C4-2B (cell line): ENCODE measurements at regions not wholly inside any gene's neighbourhood (a gene's known extent, or its start where the extent isn't known, plus 50 kb on each side); places are given as distances from the start of the nearest gene placed in this dataset.

ENCODE experiments used
- CTCF ChIP-seq: fragments of 450-650 bp; conservative IDR thresholded peaks from 2 replicates; pipeline ENCODE4 v1.5.1; 2017; ENCODE audit warnings: mild to moderate bottlenecking
- ZFX ChIP-seq: fragments of 450-650 bp; IDR thresholded peaks from 2 replicates; pipeline ENCODE4 v1.6.1; 2017

GRCh38 chr5:85732185-85732584 is 885.6 kb upstream of the COX7C start:
- TF ChIP-seq CTCF (no peak), ZFX (no peak)
